ENCODE measurements at regions not wholly inside any gene's neighbourhood (a gene's known extent, or its start where the extent isn't known, plus 50 kb on each side); places are given as distances from the start of the nearest gene placed in this dataset.
A peak's percentile ranks its signal among the peaks of the same experiment; 100 is the strongest.

GRCh38 chr13:50141375-50141975, 126.2 kb downstream of the KCNRG start:
- Histone ChIP-seq H3K4me3 (ENCODE audit: low read depth, low read length) (no peak overlapping the region), H3K9me3 (no peaks in the 10 kb centered on the region), H3K27me3 (no peaks in the 10 kb centered on the region), H3K36me3 (no peaks in the 10 kb centered on the region), H3K4me1 (peaks cover 6% of the 10 kb centered on the region; the same call in 1 of the 2 replicates)
- DNase-seq = no peak
- no peak for TF ChIP-seq CTCF (IDR thresholded peaks at IDR 0.05; ENCODE audit: low read depth, low read length)

- H3K9me3 ChIP-seq = no peaks in the 10 kb centered on the region
- TF ChIP-seq CTCF (IDR thresholded peaks at IDR 0.05; ENCODE audit: low read depth, low read length) = no peak
- no peaks in the 10 kb centered on the region for H3K36me3 ChIP-seq
- no peak for DNase-seq
- H3K27me3 ChIP-seq = no peaks in the 10 kb centered on the region
- peaks cover 9% of the 10 kb centered on the region for H3K4me1 ChIP-seq
- H3K4me3 ChIP-seq (ENCODE audit: low read depth, low read length) = no peak overlapping the region
Observed at GRCh38 chr13:50144246-50145160, 129.3 kb downstream of the KCNRG start.

- no peaks in the 10 kb centered on the region for H3K27me3 ChIP-seq
- no peaks in the 10 kb centered on the region for H3K9me3 ChIP-seq
- no peak for DNase-seq
- TF ChIP-seq CTCF (IDR thresholded peaks at IDR 0.05; ENCODE audit: low read depth, low read length) = no peak
- H3K4me1 ChIP-seq = peaks cover 16% of the 10 kb centered on the region
- H3K36me3 ChIP-seq = no peaks in the 10 kb centered on the region
- no peak overlapping the region for H3K4me3 ChIP-seq (ENCODE audit: low read depth, low read length)
Observed at GRCh38 chr13:50149214-50149613, 134.0 kb downstream of the KCNRG start.

- no peak for TF ChIP-seq CTCF (IDR thresholded peaks at IDR 0.05; ENCODE audit: low read depth, low read length)
Observed at GRCh38 chr13:50149932-50150331, 134.7 kb downstream of the KCNRG start.

GRCh38 chr13:50152224-50152623, 137.0 kb downstream of the KCNRG start:
- TF ChIP-seq CTCF (IDR thresholded peaks at IDR 0.05; ENCODE audit: low read depth, low read length) = no peak
- DNase-seq = no peak
- peaks cover 12% of the 10 kb centered on the region for H3K4me1 ChIP-seq

More at GRCh38 chr13:50149932-50150331, 134.7 kb downstream of the KCNRG start:
- H3K4me3 ChIP-seq (ENCODE audit: low read depth, low read length) = no peak overlapping the region
- H3K9me3 ChIP-seq = no peaks in the 10 kb centered on the region
- no peaks in the 10 kb centered on the region for H3K36me3 ChIP-seq
- DNase-seq = peak; percentile 75
- H3K27me3 ChIP-seq = no peaks in the 10 kb centered on the region
- H3K4me1 ChIP-seq = peaks cover 12% of the 10 kb centered on the region

More at GRCh38 chr13:50152224-50152623, 137.0 kb downstream of the KCNRG start:
- Histone ChIP-seq H3K36me3 (no peaks in the 10 kb centered on the region), H3K9me3 (no peaks in the 10 kb centered on the region), H3K4me3 (ENCODE audit: low read depth, low read length) (no peak overlapping the region), H3K27me3 (no peaks in the 10 kb centered on the region)
